KBM-7 (cell line): ENCODE measurements at regions not wholly inside any gene's neighbourhood (a gene's known extent, or its start where the extent isn't known, plus 50 kb on each side); places are given as distances from the start of the nearest gene placed in this dataset.

ENCODE experiments used
- DNase-seq: peaks from one replicate; pipeline ENCODE4 v3.0.0-alpha.2; 2015
- in situ Hi-C: fragments of 300-500 bp; cut with MboI; formaldehyde crosslinking; loops from 2 replicates; pipeline ENCODE4 v1.14.3; 2020; ENCODE audit warnings: low sequenced_read_pairs, low pct_unique_long_range_greater_than_20kb, mixed read lengths

- in situ Hi-C loops, result no loop called here
- DNase-seq, result no peak
Observed at GRCh38 chr1:38337711-38338110, 291.1 kb upstream of the POU3F1 start.

GRCh38 chr1:38336961-38337360 lies 290.4 kb upstream of the POU3F1 start:
- in situ Hi-C loops, result no loop called here
- no peak for DNase-seq

- DNase-seq, result no peak
- in situ Hi-C loops, result no loop called here
Observed at GRCh38 chr1:38336301-38336923, 289.8 kb upstream of the POU3F1 start.

- DNase-seq, result no peak
- in situ Hi-C loops, result no loop called here
Observed at GRCh38 chr1:38334930-38335592, 288.5 kb upstream of the POU3F1 start.

GRCh38 chr1:38332649-38333310 lies 286.2 kb upstream of the POU3F1 start:
- no peak for DNase-seq
- in situ Hi-C loops, result no loop called here

- DNase-seq, result no peak
- in situ Hi-C loops, result no loop called here
Observed at GRCh38 chr1:38331496-38332210, 285.1 kb upstream of the POU3F1 start.

GRCh38 chr1:38330799-38331198 lies 284.2 kb upstream of the POU3F1 start:
- in situ Hi-C loops, result no loop called here
- DNase-seq, result no peak

- in situ Hi-C loops, result no loop called here
Observed at GRCh38 chr1:38329644-38330043, 283.1 kb upstream of the POU3F1 start.

GRCh38 chr1:38328278-38329035 lies 281.9 kb upstream of the POU3F1 start:
- DNase-seq, result no peak
- in situ Hi-C loops, result no loop called here

More at GRCh38 chr1:38329644-38330043, 283.1 kb upstream of the POU3F1 start:
- no peak for DNase-seq

GRCh38 chr1:38327559-38327973 lies 281.0 kb upstream of the POU3F1 start:
- in situ Hi-C loops, result no loop called here
- no peak for DNase-seq

GRCh38 chr1:38326856-38327255 lies 280.3 kb upstream of the POU3F1 start:
- in situ Hi-C loops, result no loop called here
- no peak for DNase-seq

GRCh38 chr1:38326135-38326534 lies 279.5 kb upstream of the POU3F1 start:
- no peak for DNase-seq
- in situ Hi-C loops, result no loop called here

- in situ Hi-C loops, result no loop called here
- no peak for DNase-seq
Observed at GRCh38 chr1:38312753-38313152, 266.2 kb upstream of the POU3F1 start.

GRCh38 chr1:38310079-38310478 lies 263.5 kb upstream of the POU3F1 start:
- no peak for DNase-seq
- in situ Hi-C loops, result no loop called here

- no peak for DNase-seq
- in situ Hi-C loops, result no loop called here
Observed at GRCh38 chr1:38308780-38309179, 262.2 kb upstream of the POU3F1 start.

- in situ Hi-C loops, result no loop called here
- no peak for DNase-seq
Observed at GRCh38 chr1:38305666-38306065, 259.1 kb upstream of the POU3F1 start.

- no peak for DNase-seq
- in situ Hi-C loops, result no loop called here
Observed at GRCh38 chr1:38303843-38304242, 257.2 kb upstream of the POU3F1 start.

- in situ Hi-C loops, result no loop called here
Observed at GRCh38 chr1:38301040-38301439, 254.4 kb upstream of the POU3F1 start.

GRCh38 chr1:38300616-38301015 lies 254.0 kb upstream of the POU3F1 start:
- DNase-seq, result no peak
- in situ Hi-C loops, result no loop called here

More at GRCh38 chr1:38301040-38301439, 254.4 kb upstream of the POU3F1 start:
- DNase-seq, result no peak
